IPS-18a (cell line): ENCODE measurements at regions not wholly inside any gene's neighbourhood (a gene's known extent, or its start where the extent isn't known, plus 50 kb on each side); places are given as distances from the start of the nearest gene placed in this dataset.

Source experiments
- H3K27ac ChIP-seq: one replicate; pipeline ENCODE4 v1.5.1; 2013; ENCODE audit warnings: low read length
- H3K27me3 ChIP-seq: one replicate; pipeline ENCODE4 v1.6.1; 2013; ENCODE audit warnings: mild to moderate bottlenecking, low read length; ENCODE audit not compliant: control insufficient read depth, insufficient read depth
- H3K36me3 ChIP-seq: one replicate; pipeline ENCODE4 v1.6.1; 2013; ENCODE audit warnings: low read depth, low read length; ENCODE audit not compliant: control insufficient read depth
- H3K4me1 ChIP-seq: one replicate; pipeline ENCODE4 v1.6.1; 2013; ENCODE audit warnings: low read depth, low read length; ENCODE audit not compliant: control insufficient read depth
- H3K4me3 ChIP-seq: one replicate; pipeline ENCODE4 v1.5.1; 2013; ENCODE audit warnings: low read length
- H3K9ac ChIP-seq: one replicate; pipeline ENCODE4 v1.6.1; 2013; ENCODE audit warnings: mild to moderate bottlenecking, low read length, moderate library complexity
- H3K9me3 ChIP-seq: one replicate; pipeline ENCODE4 v1.6.1; 2013; ENCODE audit warnings: low read depth, low read length; ENCODE audit not compliant: control insufficient read depth

DNA sequence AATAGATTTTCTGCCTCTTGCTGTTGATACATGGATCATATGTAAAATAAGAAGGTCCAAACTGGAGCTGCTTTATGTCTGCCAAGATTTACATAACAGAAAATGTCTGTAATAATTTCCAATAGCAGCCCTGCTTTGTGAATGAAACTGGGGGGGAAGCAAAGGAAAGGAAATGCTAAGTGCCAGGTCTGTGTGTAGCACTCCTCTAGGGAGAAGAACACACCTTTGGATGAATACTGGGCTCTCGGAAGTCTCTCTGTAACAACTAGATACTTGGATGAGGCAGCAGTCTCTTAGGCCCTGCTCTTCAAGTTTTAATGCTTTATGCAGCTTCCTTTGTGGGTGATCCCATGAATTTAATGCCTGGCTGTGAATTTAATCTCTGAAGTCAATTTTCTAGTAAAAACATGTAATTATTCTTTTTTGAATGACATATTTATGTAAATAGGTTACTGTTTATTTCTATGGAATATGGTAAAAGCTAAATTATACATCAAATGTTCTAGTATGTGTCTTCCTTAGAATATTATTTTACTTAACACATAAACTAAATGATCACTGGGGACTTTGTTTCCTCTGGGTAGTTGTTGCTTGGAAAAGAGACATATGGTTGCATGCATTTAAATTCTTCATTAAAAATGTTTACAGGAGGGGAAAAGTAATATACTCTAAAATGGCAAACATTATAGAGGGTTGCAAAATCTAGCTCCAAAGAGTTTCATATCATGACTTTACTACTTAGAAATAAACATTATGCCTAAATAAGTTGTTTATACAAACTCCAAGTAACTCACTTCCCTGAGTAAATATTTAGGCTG, 336.6 kb upstream of the CWC22 start:
- H3K4me1 ChIP-seq, result no peaks in the 10 kb centered on the region

DNA sequence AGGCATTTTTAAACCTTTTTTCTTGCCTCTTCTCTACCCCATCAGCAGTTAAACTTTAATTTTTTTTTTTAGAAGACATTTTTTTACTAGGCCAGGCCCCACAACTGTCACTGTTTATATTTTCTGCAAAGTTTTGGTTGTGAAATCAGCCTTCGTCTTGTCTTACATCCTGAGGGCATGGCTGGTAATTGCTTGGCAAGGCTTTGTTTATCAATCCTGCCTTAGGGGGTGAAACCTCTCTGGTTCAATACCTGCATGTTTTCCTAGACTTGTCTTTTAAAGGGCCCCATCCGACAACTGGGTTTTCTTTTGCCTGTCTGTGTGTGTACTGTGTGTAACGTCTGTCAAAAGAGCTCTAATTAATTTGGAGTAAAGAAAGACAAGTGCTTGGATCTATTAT, 330.0 kb upstream of the CWC22 start:
- Histone ChIP-seq H3K9ac (no peak overlapping the region), H3K9me3 (peaks cover 14% of the 10 kb centered on the region), H3K27ac (no peak overlapping the region), H3K4me3 (no peak overlapping the region), H3K4me1 (no peaks in the 10 kb centered on the region), H3K36me3 (no peaks in the 10 kb centered on the region), H3K27me3 (no peaks in the 10 kb centered on the region)

More for the DNA sequence above, 336.6 kb upstream of the CWC22 start:
- no peak overlapping the region for H3K4me3 ChIP-seq
- H3K27me3 ChIP-seq, result no peaks in the 10 kb centered on the region
- no peak overlapping the region for H3K9ac ChIP-seq
- H3K9me3 ChIP-seq, result no peaks in the 10 kb centered on the region
- H3K27ac ChIP-seq, result no peak overlapping the region
- no peaks in the 10 kb centered on the region for H3K36me3 ChIP-seq

DNA sequence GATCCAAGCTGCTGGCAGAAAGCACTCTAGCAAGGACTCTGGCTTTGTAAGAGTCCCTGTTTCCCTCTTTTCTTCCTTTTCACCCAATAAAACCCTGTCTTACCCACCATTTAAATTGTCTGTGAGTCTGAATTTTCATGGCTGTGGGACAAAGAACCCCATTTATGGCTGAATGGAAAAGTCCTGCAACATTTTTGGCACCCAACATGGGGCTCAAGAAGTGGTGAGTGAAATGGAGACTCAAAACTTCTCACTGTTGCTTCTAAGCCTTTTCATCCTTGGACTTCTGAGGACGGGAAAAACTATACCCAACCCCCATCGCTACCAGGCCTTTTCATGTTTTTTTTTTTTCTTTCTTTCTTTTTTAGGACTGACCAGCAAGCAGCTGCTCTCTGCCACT, 329.5 kb upstream of the CWC22 start:
- Histone ChIP-seq H3K4me1 (no peaks in the 10 kb centered on the region), H3K9ac (no peak overlapping the region), H3K27me3 (no peaks in the 10 kb centered on the region), H3K4me3 (no peak overlapping the region), H3K36me3 (no peaks in the 10 kb centered on the region), H3K27ac (no peak overlapping the region), H3K9me3 (peaks cover 14% of the 10 kb centered on the region)

DNA sequence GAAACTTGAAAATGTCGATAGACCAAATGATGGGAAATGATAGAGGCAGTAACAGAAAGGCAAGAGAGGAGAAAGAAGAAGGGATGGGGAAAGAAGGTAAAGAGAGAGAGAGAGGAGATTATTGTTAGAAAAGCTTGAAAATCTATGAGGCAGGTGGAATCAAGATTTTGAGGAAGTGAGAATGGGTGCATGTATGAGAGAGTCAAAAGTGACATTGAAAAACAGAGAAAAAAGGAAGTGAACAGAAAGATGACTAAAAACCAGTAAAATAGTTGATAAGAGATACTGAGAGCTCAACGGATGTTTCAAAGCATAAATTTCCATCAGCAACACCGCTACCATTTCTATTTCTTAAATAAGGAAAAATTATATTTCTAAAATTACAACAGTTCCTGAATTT, 327.4 kb upstream of the CWC22 start:
- H3K27ac ChIP-seq, result no peak overlapping the region

DNA sequence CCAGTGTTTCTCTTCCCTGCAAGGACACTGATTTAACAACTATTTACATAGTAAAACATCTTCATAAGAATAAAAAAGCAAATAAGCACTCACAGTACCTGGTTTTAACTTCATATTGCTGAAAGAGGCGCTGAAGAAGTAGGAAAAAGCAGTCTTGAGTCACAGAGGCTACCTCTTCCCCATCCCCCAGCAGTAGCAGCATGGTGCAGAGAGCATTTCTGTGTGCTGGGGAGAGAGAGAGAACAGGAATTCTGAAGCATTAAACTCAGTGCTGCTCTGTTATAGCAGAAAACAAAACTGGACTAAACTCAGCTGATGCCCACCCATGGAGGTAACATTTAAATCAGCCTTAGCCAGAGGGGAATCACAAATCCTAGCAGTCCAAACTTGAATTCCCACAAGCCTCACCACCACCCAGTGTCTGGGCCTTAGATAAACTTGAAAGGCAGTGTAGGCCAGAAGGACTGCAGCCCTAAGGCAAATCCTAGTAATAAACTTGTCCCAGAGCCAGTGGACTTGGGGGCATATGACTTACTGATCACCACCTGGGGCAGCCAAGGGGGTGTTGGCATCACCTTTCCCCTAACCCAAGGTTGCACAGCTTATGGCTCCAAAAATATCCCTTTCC, 321.8 kb upstream of the CWC22 start:
- no peak overlapping the region for H3K9ac ChIP-seq
- no peaks in the 10 kb centered on the region for H3K9me3 ChIP-seq
- H3K4me1 ChIP-seq, result peaks cover 6% of the 10 kb centered on the region
- no peaks in the 10 kb centered on the region for H3K27me3 ChIP-seq
- H3K36me3 ChIP-seq, result no peaks in the 10 kb centered on the region
- no peak overlapping the region for H3K27ac ChIP-seq
- H3K4me3 ChIP-seq, result no peak overlapping the region

More for the DNA sequence above, 327.4 kb upstream of the CWC22 start:
- no peak overlapping the region for H3K4me3 ChIP-seq
- H3K9ac ChIP-seq, result no peak overlapping the region
- no peaks in the 10 kb centered on the region for H3K36me3 ChIP-seq
- no peaks in the 10 kb centered on the region for H3K4me1 ChIP-seq
- H3K9me3 ChIP-seq, result peaks cover 14% of the 10 kb centered on the region
- no peaks in the 10 kb centered on the region for H3K27me3 ChIP-seq

DNA sequence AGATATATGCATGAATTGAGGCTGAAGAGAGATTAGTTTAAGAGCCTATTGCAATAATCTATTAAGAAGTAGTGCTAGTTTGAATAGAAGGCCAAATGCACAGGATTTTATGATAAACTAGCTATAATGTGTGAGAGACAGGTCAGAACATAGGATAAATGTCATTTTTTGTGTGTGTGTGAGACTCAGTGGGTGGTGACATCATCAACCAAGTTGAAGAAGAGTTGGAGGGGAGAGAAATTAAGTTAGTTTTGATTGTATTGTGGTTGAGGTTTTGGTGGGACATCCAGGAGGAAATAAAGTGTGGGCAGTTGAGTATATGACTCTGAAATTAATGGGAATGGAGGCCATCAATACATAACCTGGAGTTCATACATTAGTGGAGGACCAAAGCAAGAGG, 320.1 kb upstream of the CWC22 start:
- H3K9me3 ChIP-seq, result no peaks in the 10 kb centered on the region
- no peak overlapping the region for H3K9ac ChIP-seq
- no peaks in the 10 kb centered on the region for H3K36me3 ChIP-seq
- no peaks in the 10 kb centered on the region for H3K27me3 ChIP-seq
- no peak overlapping the region for H3K4me3 ChIP-seq
- H3K4me1 ChIP-seq, result peaks cover 6% of the 10 kb centered on the region
- H3K27ac ChIP-seq, result no peak overlapping the region

DNA sequence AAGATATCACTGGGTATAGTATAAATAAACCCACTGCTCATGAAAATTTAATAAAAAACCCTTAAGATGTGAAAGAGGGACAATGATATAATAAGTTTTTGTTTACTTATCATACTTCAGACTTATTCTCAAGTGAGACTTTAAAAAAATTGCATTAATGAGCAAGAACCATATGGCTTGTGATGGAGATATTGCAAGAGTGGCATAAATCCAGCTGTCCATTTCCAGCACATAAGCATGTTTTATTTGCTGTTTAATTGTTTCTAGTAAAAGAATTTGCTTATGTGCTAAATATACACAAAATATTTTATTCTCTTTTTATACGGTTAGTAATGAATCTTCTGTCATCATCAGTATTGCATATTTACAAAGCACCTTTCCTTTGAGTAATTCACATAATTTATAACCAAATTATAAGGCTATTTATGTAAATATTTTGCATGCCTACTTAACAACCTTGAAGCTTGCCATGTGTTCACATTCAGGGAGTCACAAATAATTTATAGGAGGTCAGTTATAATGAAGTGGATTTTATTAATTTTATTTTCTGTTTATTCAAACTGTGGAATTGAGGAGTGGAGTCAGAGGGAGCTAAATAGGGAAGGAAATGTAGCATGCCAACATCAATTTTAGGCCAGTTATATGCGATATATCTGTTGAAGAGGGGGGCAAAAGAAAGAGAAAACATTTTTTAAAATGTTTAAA, 318.5 kb upstream of the CWC22 start:
- no peak overlapping the region for H3K27ac ChIP-seq
- H3K4me3 ChIP-seq, result no peak overlapping the region
- no peaks in the 10 kb centered on the region for H3K9me3 ChIP-seq
- H3K36me3 ChIP-seq, result no peaks in the 10 kb centered on the region
- peaks cover 6% of the 10 kb centered on the region for H3K4me1 ChIP-seq
- no peaks in the 10 kb centered on the region for H3K27me3 ChIP-seq
- no peak overlapping the region for H3K9ac ChIP-seq

DNA sequence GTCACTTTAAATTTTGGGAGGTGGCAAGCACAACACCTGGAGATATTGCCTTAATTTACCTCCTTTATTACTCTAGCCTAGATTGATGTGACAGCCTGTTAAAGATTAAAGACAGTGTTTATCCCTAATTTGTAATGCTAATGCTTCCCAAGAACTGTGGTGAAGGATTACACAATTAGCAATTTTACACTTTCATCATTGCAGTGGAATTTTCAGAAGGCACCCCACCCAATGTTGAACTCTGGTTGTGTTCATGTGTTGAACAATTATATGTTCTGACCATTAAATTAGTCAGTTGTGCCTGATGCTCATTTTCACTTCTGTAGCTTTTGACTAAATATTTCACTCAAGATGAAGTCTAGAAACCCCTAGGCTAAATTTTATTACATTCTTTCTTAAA, 317.1 kb upstream of the CWC22 start:
- no peak overlapping the region for H3K27ac ChIP-seq
- no peaks in the 10 kb centered on the region for H3K36me3 ChIP-seq
- no peak overlapping the region for H3K4me3 ChIP-seq
- H3K27me3 ChIP-seq, result no peaks in the 10 kb centered on the region
- H3K9me3 ChIP-seq, result no peaks in the 10 kb centered on the region
- H3K9ac ChIP-seq, result no peak overlapping the region
- peaks cover 6% of the 10 kb centered on the region for H3K4me1 ChIP-seq

DNA sequence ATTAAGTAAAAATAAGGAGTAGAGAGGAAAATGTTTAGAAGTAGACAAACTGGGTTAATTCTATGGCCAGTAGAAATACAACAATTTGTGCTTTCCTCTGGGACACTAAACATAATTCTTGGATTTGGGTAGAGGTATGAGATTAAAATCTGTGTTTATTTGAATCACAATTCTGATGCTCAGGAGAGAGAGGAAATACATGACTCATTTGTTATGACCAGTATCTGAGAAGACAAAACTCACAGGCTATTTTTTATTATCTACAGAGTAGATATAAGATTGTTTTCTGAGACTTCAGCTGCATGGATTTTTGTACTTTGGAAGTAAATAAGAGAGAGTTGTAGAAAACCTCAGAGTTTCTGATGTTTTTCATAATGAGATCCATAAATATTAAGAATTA, 315.7 kb upstream of the CWC22 start:
- Histone ChIP-seq H3K9me3 (no peaks in the 10 kb centered on the region), H3K27ac (no peak overlapping the region), H3K36me3 (no peaks in the 10 kb centered on the region), H3K4me1 (no peaks in the 10 kb centered on the region), H3K9ac (no peak overlapping the region), H3K4me3 (no peak overlapping the region), H3K27me3 (no peaks in the 10 kb centered on the region)

DNA sequence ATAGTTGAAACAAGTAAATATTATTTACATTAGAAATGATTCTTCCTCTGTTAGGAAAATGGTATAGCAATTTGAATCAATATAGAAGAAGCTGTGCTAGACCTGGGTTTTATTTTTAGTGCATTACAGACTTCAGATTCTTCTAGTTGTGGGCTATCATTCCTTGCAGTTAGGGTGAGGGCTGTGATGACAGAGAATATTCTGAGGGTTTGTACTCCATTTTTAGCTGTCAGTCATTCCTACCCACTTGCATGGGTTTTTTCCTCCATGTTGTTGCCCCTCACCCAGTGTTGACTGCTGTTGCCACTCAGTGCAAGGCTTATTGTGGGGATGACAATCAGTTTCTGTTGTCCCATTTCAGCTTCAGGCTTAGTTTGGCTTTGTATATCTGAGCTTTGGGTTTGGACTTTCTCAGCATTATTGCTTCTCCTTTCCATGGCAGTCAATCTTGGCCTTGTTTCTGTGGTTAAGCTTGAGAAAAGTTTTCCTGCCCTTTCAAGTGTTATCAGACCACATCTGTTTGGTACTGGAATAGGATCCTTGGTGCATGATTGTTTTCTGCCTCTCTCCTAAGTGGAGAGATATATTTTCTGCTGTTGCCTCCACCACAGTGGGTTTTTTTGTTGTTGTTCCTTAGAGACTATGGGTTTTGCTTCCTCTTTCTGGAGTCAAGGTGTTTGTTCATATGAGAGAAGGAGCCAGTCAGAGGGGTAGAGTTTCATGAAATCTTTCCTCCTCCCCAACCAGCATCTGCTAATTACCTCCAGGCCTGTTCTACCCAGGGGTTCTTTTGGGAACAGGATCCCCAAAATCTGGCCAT, 312.7 kb upstream of the CWC22 start:
- Histone ChIP-seq H3K36me3 (no peaks in the 10 kb centered on the region), H3K9ac (no peak overlapping the region), H3K27ac (no peak overlapping the region), H3K27me3 (no peaks in the 10 kb centered on the region), H3K4me3 (no peak overlapping the region), H3K4me1 (no peaks in the 10 kb centered on the region), H3K9me3 (no peaks in the 10 kb centered on the region)

DNA sequence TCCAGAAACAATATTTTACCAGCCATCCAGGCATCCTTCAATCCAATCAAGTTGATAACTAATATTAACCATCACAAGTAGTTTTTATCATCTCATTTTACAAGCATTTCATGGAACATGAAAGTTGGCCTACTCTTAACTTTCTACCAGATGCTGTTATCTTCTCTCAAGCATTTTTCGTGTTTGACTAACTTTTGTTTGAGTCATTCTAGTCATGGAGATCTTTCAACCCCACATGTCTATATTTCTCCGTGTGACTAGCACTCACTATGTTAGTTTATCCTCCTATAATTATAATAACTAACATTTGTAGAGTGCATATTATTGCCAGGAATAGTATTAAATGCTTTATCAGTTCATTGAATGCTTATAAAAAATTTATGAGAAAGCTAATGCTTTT, 307.0 kb upstream of the CWC22 start:
- Histone ChIP-seq H3K4me3 (no peak overlapping the region), H3K27me3 (no peaks in the 10 kb centered on the region), H3K36me3 (no peaks in the 10 kb centered on the region), H3K4me1 (no peaks in the 10 kb centered on the region), H3K9me3 (no peaks in the 10 kb centered on the region), H3K27ac (no peak overlapping the region), H3K9ac (no peak overlapping the region)
